Mesendoderm (in vitro differentiated cells): ENCODE measurements at regions not wholly inside any gene's neighbourhood (a gene's known extent, or its start where the extent isn't known, plus 50 kb on each side); places are given as distances from the start of the nearest gene placed in this dataset.

Source experiments
- DNase-seq: peaks from one replicate; pipeline ENCODE4 v3.0.0; 2013
- H2AK5ac ChIP-seq: 2 replicates; pipeline ENCODE4 v1.6.1; 2013; ENCODE audit warnings: low read length, inconsistent platforms
- H2BK120ac ChIP-seq: 2 replicates; pipeline ENCODE4 v1.6.1; 2013; ENCODE audit warnings: low read depth, mild to moderate bottlenecking, low read length, moderate library complexity, mixed read lengths
- H2BK15ac ChIP-seq: replicated peaks from 2 replicates; pipeline ENCODE4 v1.6.1; 2013; ENCODE audit warnings: low read depth, mild to moderate bottlenecking, moderate library complexity
- H2BK5ac ChIP-seq: 2 replicates; pipeline ENCODE4 v1.6.1; 2013; ENCODE audit warnings: low read length, inconsistent platforms
- H3K18ac ChIP-seq: 2 replicates; pipeline ENCODE4 v1.6.1; 2013; ENCODE audit warnings: mild to moderate bottlenecking, low read length, mixed read lengths
- H3K23ac ChIP-seq: one replicate; pipeline ENCODE4 v1.6.1; 2013; ENCODE audit warnings: low read length
- H3K27ac ChIP-seq: 2 replicates; pipeline ENCODE4 v1.5.1; 2013; ENCODE audit warnings: low read depth, mild to moderate bottlenecking, inconsistent platforms, low read length, moderate library complexity
- H3K27me3 ChIP-seq: 2 replicates; pipeline ENCODE4 v1.6.1; 2013; ENCODE audit warnings: low read length, control low read depth, mild to moderate bottlenecking, inconsistent platforms; ENCODE audit not compliant: insufficient read depth, poor library complexity
- H3K36me3 ChIP-seq: 2 replicates; pipeline ENCODE4 v1.6.1; 2013; ENCODE audit warnings: low read length, inconsistent platforms; ENCODE audit not compliant: control insufficient read depth, insufficient read depth
- H3K4ac ChIP-seq: one replicate; pipeline ENCODE4 v1.6.1; 2013; ENCODE audit warnings: low read depth, mild to moderate bottlenecking, low read length, moderate library complexity
- H3K4me1 ChIP-seq: 2 replicates; pipeline ENCODE4 v1.6.1; 2013; ENCODE audit warnings: low read depth, low read length, inconsistent platforms; ENCODE audit not compliant: control insufficient read depth
- H3K4me2 ChIP-seq: 2 replicates; pipeline ENCODE4 v1.6.1; 2013; ENCODE audit warnings: low read length
- H3K4me3 ChIP-seq: 2 replicates; pipeline ENCODE4 v1.5.1; 2013; ENCODE audit warnings: mild to moderate bottlenecking, low read length
- H3K56ac ChIP-seq: one replicate; pipeline ENCODE4 v1.6.1; 2013; ENCODE audit warnings: low read length
- H3K79me1 ChIP-seq: 2 replicates; pipeline ENCODE4 v1.6.1; 2013; ENCODE audit warnings: low read length, inconsistent platforms
- H3K79me2 ChIP-seq: 2 replicates; pipeline ENCODE4 v1.6.1; 2013; ENCODE audit warnings: mild to moderate bottlenecking, low read length; ENCODE audit not compliant: control insufficient read depth, insufficient read depth
- H3K9ac ChIP-seq: 2 replicates; pipeline ENCODE4 v1.6.1; 2013; ENCODE audit warnings: low read length, inconsistent platforms
- H4K5ac ChIP-seq: one replicate; pipeline ENCODE4 v1.6.1; 2013; ENCODE audit warnings: low read length
- H4K8ac ChIP-seq: one replicate; pipeline ENCODE4 v1.6.1; 2013; ENCODE audit warnings: low read depth, mild to moderate bottlenecking, control low read depth, low read length, moderate library complexity
- WGBS: extraction: QIAGEN DNeasy Blood & Tissue Kit; methylation state at CpG from one replicate; pipeline ENCODE4 v1.1.7; 2013; ENCODE audit warnings: low lambda C conversion rate, missing lambda C conversion rate; ENCODE audit not compliant: insufficient coverage; ENCODE audit errors: extremely low coverage; 5-methylcytosine and 5-hydroxymethylcytosine counted together

- H3K79me1 ChIP-seq = no peaks in the 10 kb centered on the region
- H3K79me2 ChIP-seq = no peaks in the 10 kb centered on the region
- H3K9ac ChIP-seq = no peak overlapping the region
- H3K18ac ChIP-seq = no peak overlapping the region
- peak; percentile 4 for DNase-seq
- no peak overlapping the region for H2BK120ac ChIP-seq
- no peaks in the 10 kb centered on the region for H3K27me3 ChIP-seq
- peaks cover 2% of the 10 kb centered on the region for H3K4me1 ChIP-seq
- no CpG with 5 or more reads among the region's 4 CpGs for WGBS
- no peak overlapping the region for H2AK5ac ChIP-seq
- H3K4me2 ChIP-seq = no peak overlapping the region
- no peak overlapping the region for H4K5ac ChIP-seq
- no peak overlapping the region for H3K27ac ChIP-seq
- H3K4me3 ChIP-seq = no peak overlapping the region
- H3K56ac ChIP-seq = no peak overlapping the region
- H3K36me3 ChIP-seq = no peaks in the 10 kb centered on the region
- no peak overlapping the region for H3K23ac ChIP-seq
- no peak overlapping the region for H4K8ac ChIP-seq
- no peak overlapping the region for H2BK15ac ChIP-seq
- H2BK5ac ChIP-seq = no peak overlapping the region
- H3K4ac ChIP-seq = no peak overlapping the region
Observed at GRCh38 chr1:195335541-195335940, 1272.7 kb downstream of the KCNT2 start.

GRCh38 chr1:195332102-195332501, 1276.1 kb downstream of the KCNT2 start:
- WGBS = no CpG with 5 or more reads among the region's 1 CpG
- Histone ChIP-seq H3K4ac (no peak overlapping the region), H2AK5ac (no peak overlapping the region), H2BK5ac (no peak overlapping the region), H4K5ac (no peak overlapping the region), H3K27me3 (no peaks in the 10 kb centered on the region), H2BK120ac (no peak overlapping the region), H3K18ac (no peak overlapping the region), H3K4me2 (no peak overlapping the region), H3K23ac (no peak overlapping the region), H2BK15ac (no peak overlapping the region), H4K8ac (no peak overlapping the region), H3K4me3 (no peak overlapping the region), H3K4me1 (peaks cover 2% of the 10 kb centered on the region), H3K79me2 (no peaks in the 10 kb centered on the region), H3K56ac (no peak overlapping the region), H3K9ac (no peak overlapping the region), H3K27ac (no peak overlapping the region), H3K36me3 (no peaks in the 10 kb centered on the region), H3K79me1 (no peaks in the 10 kb centered on the region)
- DNase-seq = no peak

- Histone ChIP-seq H3K18ac (no peak overlapping the region), H3K4me1 (no peaks in the 10 kb centered on the region), H2AK5ac (no peak overlapping the region), H3K4me3 (no peak overlapping the region), H2BK15ac (no peak overlapping the region), H3K9ac (no peak overlapping the region), H3K56ac (no peak overlapping the region), H3K23ac (no peak overlapping the region), H2BK120ac (no peak overlapping the region), H4K5ac (no peak overlapping the region), H3K4ac (no peak overlapping the region), H3K79me2 (no peaks in the 10 kb centered on the region), H3K27ac (no peak overlapping the region), H4K8ac (no peak overlapping the region), H3K27me3 (no peaks in the 10 kb centered on the region), H3K4me2 (no peak overlapping the region), H3K36me3 (no peaks in the 10 kb centered on the region), H2BK5ac (no peak overlapping the region), H3K79me1 (no peaks in the 10 kb centered on the region)
- WGBS = no CpG with 5 or more reads among the region's 2 CpGs
- no peak for DNase-seq
Observed at GRCh38 chr1:195328681-195329080, 1279.6 kb downstream of the KCNT2 start.

DNA sequence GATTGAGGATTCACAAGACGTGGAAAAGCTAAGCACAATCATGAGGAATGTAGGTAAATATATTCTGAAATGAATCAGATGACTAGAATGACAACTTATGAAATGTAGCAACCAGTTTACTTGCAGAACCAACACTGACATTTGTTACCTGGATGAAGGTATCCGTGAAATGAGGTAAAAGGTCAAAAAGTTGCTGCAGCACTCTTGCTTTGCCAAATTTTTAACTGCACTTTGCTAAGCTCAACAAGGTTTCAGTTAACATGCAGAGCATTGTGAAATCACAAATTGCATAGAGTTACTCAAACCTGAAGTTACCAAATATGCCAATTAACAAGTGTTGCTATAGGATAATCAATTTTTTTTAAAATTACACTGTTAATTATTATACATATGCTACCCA, 1280.1 kb downstream of the KCNT2 start:
- Histone ChIP-seq H3K56ac (no peak overlapping the region), H2BK15ac (no peak overlapping the region), H3K9ac (no peak overlapping the region), H2BK5ac (no peak overlapping the region), H3K27ac (no peak overlapping the region), H3K36me3 (no peaks in the 10 kb centered on the region), H4K8ac (no peak overlapping the region), H3K18ac (no peak overlapping the region), H3K4ac (no peak overlapping the region), H2BK120ac (no peak overlapping the region), H3K79me2 (no peaks in the 10 kb centered on the region), H3K27me3 (no peaks in the 10 kb centered on the region), H3K79me1 (no peaks in the 10 kb centered on the region), H3K4me3 (no peak overlapping the region), H4K5ac (no peak overlapping the region), H3K23ac (no peak overlapping the region), H3K4me1 (no peaks in the 10 kb centered on the region), H3K4me2 (no peak overlapping the region), H2AK5ac (no peak overlapping the region)
- DNase-seq = no peak
- WGBS = no CpG with 5 or more reads among the region's 2 CpGs

DNA sequence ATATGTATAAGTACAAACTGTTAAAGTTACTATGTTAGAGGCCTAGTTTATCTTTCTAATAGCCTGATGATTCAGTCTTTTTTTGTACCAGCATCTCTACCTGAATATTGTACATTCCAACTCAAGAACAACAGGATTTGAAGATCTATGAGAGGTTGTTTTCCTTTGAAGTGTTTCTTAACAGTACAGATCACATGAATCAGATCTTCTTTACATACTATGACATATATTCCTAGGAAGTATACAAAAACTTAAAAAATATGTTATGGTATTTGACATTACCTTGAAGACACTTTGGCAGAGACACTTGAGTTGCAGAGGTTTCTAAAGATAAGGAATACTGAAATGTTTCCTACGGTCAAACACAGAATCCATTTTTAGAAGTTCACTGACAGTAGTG, 1280.9 kb downstream of the KCNT2 start:
- Histone ChIP-seq H2AK5ac (no peak overlapping the region), H3K9ac (no peak overlapping the region), H3K79me1 (no peaks in the 10 kb centered on the region), H3K36me3 (no peaks in the 10 kb centered on the region), H3K18ac (no peak overlapping the region), H4K8ac (no peak overlapping the region), H3K4me1 (no peaks in the 10 kb centered on the region), H3K4me2 (no peak overlapping the region), H3K4me3 (no peak overlapping the region), H3K4ac (no peak overlapping the region), H2BK15ac (no peak overlapping the region), H2BK120ac (no peak overlapping the region), H4K5ac (no peak overlapping the region), H3K56ac (no peak overlapping the region), H3K27ac (no peak overlapping the region), H3K23ac (no peak overlapping the region), H3K79me2 (no peaks in the 10 kb centered on the region), H3K27me3 (no peaks in the 10 kb centered on the region), H2BK5ac (no peak overlapping the region)
- no peak for DNase-seq
- WGBS = no CpG with 5 or more reads among the region's 1 CpG

DNA sequence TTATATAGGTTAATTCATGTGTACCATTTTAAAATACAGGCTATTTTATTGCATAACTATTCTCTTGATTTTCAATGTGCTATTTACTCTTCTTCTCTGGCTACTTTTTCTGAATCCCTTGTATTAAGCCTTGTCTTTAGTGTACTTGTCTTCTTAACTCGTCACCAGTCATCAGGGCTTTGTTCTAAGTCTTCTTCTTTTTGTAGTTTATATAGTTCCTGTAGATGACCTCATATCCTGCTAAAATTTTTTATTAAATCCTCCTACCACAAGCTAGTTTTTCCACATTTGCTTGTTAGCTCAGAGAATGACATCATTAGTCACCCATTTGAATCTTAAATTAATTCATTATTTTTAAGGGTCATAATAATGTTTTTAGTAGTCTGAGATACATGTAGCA, 1281.9 kb downstream of the KCNT2 start:
- Histone ChIP-seq H3K18ac (no peak overlapping the region), H2AK5ac (no peak overlapping the region), H2BK15ac (no peak overlapping the region), H3K9ac (no peak overlapping the region), H3K56ac (no peak overlapping the region), H3K4me3 (no peak overlapping the region), H2BK5ac (no peak overlapping the region), H3K4ac (no peak overlapping the region), H3K4me1 (no peaks in the 10 kb centered on the region), H3K27me3 (no peaks in the 10 kb centered on the region), H3K27ac (no peak overlapping the region), H3K4me2 (no peak overlapping the region), H4K5ac (no peak overlapping the region), H4K8ac (no peak overlapping the region), H3K23ac (no peak overlapping the region), H3K79me1 (no peaks in the 10 kb centered on the region), H3K79me2 (no peaks in the 10 kb centered on the region), H2BK120ac (no peak overlapping the region), H3K36me3 (no peaks in the 10 kb centered on the region)
- no CpG with 5 or more reads among the region's 1 CpG for WGBS
- DNase-seq = no peak
